NCI-H1092 treated with DMSO at 0.1 percent for 48 hours (cell line): ENCODE measurements at regions not wholly inside any gene's neighbourhood (a gene's known extent, or its start where the extent isn't known, plus 50 kb on each side); places are given as distances from the start of the nearest gene placed in this dataset.

Source experiments
- DNase-seq: peaks from one replicate; lab custom pipeline; 2025; lab: John Stamatoyannopoulos, UW

DNA sequence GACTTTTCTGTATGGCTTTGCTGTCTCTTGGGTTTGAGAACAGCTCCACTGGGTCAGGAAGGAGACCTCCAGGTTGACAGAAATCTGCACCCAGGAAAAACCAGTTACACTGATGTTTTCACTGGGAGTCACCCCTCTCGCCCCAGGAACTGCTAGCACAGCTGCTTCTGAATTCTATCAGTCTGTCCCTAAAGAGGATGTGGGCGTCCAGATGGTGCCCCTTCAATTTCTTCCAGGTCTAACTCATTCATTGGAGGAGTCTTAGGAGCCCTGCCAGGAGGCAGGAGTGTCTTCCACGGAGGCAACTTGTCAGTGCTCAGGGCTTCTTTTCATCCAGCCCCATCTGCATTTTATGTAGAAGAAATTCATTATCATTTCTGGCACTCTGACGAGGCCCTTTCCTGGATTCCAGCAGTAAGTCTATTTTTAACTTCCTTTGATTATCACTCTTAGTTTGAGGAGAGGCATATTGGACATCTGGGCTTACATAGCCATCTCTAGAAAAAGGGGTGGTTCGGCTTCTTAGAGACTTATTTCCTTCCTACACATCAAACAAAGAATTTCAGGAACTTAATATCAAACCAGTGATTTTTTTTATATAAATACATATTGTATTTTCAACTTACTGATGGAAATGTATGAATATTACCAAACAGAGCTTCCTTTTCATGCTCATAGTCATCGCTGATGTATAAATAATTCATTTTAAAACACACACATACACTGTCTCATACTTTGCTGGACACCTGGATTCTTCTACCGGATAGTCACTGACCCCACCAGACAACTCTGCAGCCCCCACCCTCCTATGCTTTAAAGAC is 148.8 kb downstream of the IRX2 start:
- DNase-seq = no peak

DNA sequence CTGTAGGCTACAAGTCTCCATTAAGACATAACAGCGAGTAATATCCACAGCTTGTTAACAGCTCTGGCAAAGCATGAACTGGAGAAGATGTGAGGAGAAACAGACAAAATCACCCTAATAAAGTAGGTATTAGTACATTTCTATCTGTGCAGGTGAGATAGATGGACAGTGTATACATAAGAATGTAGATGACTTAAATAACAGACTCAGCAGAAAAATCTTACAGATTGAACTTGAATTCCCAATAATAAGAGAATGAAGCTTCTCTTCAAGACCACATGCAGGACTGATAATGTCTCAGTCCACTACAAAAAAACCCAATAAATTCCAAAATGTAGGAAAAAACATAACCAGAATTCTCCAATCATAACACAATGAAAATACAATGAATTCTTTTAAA is 153.0 kb downstream of the IRX2 start:
- no peak for DNase-seq

DNA sequence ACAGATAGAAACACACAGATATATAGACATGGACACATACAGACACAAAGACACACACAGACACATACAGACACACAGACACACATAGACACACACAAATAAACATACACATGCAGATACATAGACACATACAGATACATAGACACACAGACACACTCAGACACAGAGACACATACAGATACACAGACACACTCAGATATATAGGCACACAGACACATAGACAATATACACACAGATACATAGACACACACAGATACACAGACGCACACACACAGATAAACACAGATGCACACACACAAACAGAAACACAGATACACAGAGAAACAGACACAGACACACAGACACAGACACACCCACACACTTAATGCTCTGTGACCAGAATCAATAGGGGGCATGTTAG is 156.8 kb downstream of the IRX2 start:
- DNase-seq = no peak

DNA sequence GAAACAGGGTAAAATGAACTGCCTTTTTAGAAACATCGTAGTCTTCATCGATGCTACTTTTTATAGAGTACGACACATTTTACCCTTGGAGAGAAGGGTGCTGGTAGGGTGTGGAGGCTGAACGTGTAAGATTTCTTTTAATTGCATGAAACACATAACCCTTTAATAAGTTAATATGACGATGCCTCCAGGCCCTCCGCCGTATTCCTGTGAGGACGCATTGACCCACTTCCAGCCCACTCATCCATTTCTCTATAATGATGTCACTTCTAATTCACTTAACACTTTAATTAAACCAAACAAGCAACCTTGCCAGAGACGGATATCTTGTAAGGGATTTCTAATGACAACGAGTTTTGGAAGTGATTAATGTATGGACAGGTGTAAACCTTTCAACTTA is 158.7 kb downstream of the IRX2 start:
- DNase-seq = no peak

DNA sequence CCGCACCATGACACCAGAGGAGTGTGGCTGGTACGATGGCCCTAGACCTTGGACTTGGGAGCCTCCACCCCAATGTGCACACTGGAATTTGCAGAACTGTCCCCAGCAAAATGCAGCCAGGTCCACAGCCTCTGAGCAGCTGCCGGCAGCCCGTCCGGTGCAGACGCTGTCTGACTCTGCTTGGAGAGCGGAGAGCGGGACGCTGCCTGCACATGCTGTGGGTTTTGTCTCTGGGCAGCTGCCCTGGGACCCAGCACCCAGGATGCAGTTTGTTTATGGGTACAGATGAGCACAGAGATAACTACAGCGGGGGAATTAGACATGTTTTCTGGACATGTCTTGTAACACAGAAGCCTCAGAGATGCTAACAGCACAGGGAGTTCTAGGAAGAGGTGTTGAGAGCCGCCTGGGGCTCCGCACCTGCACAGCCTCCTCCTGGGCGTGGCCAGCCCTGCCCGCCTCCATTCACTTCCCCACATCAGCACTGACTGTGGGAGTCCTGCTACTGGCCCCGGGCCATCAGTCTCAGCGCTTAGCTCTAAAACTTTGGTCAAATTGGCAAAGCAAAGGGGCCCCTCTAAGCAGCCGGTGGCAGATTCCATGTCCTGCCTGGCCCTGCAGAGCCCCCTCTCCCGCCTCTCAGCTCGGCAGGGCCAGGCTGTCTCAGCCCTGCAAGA is 159.6 kb downstream of the IRX2 start:
- DNase-seq = no peak

DNA sequence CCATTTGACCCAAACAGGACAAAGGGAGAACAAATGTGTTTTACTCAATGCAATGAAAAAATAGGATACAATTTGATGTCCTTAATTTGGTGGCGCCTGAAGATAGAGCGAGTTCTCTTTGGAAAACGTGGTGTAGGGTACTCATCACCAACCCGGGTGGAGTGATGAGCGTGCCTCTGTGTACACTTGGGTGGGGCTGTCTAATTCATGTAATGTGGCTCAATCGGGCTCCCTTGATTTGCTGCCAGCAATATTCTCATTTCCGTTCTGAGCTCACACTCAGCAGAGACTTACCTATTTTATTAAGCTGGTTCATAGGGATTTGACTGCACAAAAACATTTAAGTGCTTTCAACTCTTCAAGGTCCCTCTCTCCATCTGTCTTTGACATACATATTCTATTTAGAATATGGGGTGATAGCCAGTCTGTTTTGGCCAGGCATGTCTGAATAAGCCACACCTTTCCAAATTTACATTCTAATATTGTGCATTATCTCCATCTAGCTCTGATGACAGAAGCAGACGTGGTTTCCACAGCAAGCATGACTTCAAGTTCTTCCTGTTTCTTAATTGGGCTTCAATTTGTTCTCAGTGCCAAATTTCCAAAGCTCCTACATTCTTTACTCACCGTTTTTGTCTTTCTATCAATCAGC is 162.5 kb downstream of the IRX2 start:
- peak; percentile 76 for DNase-seq

DNA sequence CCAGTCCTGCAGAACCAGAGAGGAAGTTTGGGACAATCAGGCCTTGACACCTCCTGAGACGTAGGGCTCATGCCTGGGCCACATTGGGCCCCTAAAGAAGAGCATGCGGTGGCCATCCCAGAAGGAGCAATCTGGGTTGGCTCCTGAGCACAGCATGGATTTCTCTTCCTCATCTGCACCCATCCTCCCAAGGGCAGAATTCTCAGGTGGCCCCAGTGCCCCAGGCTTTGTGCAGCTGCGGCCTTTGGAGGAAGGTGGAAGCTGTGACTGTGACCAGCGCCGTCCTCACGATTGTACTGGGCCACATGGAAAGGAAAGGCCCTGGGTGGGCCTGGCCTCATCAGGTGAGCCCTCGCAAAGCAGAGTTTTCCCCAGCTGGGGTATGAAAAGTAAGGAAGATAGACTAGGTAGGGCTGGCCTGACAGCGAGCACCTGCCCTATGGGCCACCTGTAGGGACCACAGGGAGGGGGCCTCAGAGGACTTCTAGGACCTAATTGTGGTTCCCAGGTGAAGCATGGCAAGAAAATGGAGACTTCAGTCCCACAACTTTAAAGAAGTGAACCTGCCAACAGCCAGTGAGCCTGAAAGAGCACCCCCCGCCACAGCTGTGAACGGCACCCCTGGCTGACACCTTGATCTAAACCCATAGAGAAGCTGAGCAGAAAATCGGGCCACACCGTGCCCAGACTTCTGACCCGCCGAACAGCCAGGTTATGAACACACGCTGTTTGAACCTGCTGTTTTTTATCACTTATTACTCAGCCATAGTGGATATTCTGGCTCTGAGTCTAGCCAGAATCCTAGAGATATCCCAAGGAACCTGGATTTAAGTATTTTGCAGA is 164.1 kb downstream of the IRX2 start:
- DNase-seq = no peak

DNA sequence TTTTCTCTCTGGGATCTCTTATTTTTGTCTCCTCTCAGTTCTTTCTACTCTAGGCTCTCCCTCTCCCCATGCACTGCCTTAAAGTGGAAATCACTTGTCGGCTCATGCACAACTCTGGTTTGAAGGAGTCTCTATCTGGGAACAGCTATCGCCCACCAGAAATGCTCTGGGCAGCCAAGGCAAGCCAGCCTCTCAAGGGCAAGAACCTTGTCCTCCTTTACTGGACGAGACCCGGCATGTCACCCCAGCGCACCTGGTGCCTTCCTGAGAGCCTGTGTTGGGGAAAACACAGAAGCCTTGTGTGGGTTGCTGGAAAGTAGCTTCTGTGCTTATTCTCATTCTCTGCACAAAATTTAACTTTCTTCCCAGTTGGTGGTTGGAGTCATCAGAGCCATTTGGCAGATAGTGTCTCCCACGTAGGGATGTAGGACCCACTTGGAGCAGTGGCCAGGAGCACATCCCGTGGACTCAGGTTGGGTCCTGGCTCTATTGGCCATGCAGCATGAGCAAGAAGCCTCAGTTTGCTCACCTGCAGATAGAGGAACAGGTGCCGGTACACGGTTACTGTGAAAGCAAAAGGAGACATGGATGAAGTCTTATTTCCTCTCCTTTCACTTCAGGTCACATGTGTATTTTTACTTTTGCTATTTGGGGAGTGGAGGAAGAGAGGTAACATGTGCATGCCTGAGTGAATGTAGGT is 165.3 kb downstream of the IRX2 start:
- no peak for DNase-seq

DNA sequence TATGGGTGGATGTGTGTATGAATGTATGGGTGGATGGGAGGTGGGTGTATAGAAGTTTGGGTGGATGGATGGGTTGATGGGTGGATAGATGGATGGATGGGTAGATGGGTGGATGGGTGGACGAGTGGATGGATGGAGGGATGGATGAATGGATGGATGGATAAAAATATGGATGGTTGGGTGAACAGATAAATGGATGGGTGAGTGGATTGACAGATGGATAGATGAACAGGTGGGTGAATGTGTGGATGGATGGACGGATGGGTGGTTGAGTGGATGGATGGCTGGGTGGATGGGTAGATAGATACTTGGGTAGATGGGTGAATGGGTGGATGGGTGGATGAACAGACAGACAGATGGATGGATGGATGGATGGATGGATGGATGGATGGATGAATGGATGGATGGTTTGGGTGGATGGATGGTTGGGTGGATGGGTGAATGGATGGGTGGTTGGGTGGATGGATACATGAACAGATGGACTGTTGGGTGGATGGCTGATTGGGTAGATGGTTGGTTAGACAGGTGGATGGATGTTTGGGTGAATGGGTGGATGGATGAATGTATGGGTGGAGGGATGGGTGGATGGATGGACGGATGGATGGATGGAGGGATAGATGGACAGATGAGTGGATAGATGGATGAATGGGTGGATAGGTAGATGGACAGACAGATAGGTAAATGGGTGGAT is 166.8 kb downstream of the IRX2 start:
- DNase-seq = no peak

DNA sequence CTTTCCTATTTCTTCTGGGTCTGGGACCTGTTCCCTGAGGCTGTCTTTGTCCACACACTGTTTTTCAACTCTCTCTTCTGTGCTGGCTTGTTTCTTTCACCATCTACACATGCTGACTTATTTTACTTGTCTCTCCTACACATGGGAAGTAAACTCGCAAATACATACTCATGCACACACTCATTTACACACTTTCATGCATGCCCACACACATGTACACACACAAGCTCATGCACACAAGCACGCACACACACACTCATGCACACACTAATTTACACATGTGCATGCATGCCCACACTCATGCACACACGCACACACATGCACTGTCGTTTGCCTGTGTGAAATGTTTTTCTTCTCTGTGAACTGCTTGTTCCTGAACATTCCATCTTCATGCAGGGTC is 169.0 kb downstream of the IRX2 start:
- DNase-seq = no peak

DNA sequence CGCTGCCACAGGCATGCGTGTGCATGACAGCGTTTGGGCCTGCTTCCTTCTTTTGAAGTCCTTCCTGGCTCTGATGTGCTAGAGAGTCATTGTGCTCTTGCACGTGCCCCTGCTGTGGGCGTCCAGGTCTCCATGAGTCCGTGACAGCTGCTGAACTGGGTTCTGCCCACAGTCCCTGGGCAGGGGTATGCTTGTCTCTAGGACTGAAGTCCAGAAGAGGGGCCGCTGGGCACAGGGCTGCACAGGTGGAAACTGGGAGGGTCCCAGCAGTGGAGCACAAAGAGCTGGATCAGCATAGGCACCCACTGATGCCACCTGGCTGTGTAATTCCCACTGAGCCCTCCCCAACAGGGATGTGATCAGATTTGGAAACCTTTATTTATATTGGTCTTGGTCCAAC is 169.4 kb downstream of the IRX2 start:
- DNase-seq = no peak

DNA sequence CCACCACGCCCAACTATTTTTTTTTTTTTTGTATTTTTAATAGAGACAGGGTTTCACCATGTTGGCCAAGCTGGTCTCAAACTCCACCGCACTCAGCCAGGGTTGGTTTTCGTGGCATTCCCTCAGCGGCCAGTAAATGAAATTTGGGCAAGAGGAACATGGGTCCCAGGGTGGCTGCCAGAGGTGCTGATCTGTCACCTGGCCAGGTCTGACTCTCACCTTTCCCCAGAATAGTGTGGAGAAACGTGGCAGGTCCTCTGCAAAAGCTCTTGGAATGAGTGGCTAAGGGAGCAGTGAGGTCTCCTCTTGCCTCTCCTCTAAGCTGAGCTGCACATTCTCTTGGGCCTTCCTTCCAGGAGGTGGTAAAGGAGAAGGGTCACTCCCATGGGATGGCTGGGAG is 170.1 kb downstream of the IRX2 start:
- no peak for DNase-seq

DNA sequence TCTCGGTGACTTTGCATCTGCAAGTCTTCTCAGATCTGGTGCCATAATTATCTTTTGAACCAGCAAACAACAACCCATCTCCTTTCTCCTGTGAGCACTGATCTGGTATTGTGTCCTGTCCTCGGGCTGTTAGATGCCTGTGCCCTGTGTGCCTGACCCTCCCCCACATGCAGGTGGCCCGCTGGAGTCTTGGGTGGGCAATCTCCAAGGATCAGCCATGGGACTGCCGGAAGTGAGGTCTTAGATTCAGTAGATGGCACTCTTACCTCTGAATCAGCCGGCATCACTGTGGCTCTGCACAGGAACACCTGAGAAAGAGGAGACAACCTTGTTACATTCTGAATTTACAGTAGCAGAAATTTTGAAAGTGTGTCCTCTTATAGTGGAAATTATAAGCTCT is 172.4 kb downstream of the IRX2 start:
- peak; percentile 46 for DNase-seq

DNA sequence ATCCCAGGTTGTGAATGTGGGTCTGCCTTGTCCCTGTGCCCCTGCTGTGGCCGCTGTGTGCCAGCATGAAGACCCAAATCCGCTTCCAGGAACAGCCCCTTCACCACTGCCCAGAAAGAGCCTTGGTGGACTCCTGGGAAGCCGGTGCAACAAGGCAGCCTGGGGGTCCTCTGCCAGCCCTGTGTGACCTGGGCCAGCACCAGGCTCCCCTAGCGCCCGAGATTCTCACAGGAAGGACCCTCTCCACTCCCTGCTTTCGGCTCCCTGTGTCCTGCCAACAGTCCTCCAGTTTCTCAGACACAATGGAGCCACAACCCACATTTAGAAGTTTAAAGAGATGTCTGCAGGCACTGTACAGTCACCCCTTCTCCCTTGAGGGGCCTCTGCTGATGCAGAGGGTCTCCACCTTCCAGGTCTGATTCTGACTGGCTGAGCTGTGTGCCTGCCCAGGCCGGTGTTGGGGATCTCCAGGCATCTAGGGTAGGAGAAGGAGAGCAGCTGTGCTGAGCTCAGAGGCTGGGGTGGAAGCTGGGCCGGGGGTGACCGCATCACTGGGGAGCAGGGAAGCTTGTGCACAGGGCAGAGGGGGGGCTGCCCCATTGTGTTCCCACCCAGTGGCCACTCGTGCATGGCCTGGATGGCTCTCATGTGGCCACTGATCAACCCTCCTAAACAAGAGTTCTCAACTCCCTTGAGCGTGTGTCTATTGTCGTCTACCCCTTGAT is 174.0 kb downstream of the IRX2 start:
- no peak for DNase-seq

DNA sequence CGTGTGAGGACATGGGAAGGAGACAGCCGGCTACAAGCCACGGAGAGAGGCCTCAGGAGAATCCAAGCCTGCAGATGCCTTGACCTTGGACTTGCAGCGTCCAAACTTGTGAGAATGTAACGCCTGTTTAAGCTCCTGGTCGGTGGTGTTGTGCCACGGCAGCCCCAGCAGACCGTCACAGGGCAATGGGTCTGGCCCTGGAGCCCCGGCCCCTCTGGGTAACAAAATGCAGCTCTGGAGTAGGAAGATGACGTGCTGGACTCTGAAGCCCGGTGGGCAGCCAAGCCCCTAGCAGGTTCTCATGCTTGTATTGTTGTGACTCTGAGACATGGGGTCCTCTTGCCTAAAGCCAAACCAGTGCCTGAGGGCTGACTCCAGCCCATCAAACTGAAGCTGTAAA is 174.7 kb downstream of the IRX2 start:
- DNase-seq = no peak

DNA sequence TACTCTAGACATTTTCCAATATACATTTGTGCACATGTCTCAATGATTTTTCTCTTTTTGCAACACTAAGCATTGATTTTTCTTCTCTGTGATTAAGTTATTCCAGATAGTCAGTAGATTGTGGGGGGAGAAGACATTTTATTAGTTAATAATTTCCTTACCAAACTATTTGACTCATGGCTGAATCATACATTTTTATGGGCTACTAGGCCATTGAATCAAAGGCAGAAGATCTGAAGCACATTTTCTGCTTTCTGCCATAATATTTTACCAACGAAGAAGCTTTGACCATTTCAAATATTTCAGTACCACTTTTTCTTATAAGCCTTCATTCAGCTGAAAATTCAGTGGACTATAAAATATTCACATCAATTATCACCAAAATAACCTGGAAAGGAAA is 175.6 kb downstream of the IRX2 start:
- DNase-seq = no peak

DNA sequence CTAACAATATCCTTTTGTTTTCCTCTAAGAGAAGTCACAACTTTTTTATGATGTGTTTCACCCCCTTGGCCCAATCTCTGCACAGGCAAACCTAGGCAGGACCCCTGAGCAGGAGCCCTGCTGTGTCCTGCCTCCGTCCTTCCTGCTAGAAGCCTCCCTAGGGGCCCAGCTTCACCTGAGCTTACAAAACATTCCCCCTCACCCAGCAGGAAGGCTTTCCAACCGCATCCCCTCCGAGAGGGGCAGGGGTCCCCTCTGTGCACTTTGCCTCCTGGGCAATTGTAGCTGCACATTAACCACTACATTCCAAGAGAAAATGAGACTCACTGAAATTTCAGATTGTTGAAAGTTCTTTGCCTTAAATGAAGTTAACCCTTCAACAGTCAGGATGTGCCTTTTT is 176.2 kb downstream of the IRX2 start:
- no peak for DNase-seq

DNA sequence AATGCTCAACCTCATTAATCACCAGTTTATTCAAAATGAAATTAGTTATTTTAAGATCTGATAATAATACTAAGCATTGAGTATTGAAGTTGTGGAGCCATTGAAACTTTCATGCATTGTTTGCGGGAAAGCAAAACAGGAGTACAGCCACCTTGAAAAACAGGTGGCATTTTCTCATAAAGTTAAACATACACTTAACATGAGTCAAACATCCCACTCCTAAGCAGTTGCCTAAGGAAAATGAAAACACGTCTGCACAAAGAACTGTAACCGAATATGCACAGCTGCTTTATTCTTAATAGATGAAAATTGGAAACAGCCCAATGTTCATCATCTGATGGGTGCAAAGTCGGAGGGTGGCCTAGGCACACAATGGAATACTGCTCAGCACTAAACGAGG is 177.3 kb downstream of the IRX2 start:
- DNase-seq = peak; percentile 52

DNA sequence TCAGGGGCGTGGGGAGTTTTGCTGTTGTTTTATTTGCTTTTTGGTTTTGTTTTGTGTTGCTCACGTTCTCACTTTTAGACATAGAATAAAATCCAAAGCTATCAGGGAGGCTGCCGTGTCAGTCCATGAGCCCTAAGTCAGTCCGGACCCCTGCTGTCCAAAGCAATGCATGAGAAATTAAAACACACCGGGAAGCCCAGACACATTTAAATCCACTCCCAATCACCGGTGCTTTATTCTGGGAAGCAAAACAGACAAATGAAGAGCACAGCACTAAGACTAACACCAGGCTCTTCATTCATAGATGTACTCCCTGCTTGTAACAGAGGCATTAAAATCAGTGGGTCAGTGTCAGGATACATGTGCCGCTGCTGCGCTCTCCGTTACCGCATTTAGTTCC is 180.9 kb downstream of the IRX2 start:
- DNase-seq = no peak

DNA sequence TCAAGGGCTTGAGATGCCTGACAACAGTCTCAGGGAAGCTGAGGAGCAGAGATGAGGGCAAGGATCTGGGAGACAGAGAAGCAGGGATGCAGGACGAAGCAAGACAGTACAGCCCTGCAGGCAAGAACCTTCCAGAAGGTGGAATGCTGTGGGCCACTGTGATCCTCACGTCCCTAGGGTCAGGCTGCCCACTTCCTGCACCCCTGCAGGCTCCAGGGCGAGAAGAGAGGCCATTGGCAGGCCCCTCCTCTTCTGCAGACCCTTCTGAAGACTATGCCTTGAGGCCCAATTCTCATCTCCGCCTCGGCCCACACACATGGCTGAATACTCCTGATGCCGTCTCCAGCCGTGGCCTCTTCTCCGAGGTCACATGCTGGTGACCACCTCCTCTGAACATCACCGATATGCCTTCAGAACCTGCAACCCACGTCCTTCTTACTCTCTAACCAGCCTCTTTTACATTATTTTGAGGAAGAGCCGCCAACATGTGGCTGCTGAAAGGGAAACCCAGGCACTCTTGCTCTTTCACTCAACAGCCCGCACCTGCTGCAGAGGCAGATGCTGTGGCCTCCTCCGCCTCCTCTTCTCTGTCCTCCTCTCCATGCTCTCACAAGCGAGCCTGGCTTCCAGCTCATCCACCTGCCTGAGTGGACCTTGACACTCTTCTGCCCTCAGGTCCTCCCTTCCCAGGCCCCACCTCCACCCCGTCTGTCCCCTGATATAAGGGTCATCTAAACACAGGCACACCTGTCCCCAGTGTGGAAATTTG is 181.5 kb downstream of the IRX2 start:
- DNase-seq = no peak
